Sigmoid colon (tissue), 4 donors: ENCODE measurements at regions not wholly inside any gene's neighbourhood (a gene's known extent, or its start where the extent isn't known, plus 50 kb on each side); places are given as distances from the start of the nearest gene placed in this dataset.

Experiments used
- POLR2A ChIP-seq, 2 donors: fragments of 450-650 bp; IDR thresholded peaks; one replicate each; pipeline ENCODE4 v1.6.1; 2016; ENCODE audit warnings: antibody characterized with exemption in 2 of 2, mild to moderate bottlenecking in 2 of 2, moderate library complexity in 2 of 2
- POLR2AphosphoS5 ChIP-seq, 4 donors: sonication (generic); formaldehyde crosslinking; IDR thresholded peaks; one replicate each; pipeline ENCODE4 v1.6.1; 2017; ENCODE audit warnings: antibody characterized with exemption in 4 of 4
- TF ChIP-seq, protein P1 (sequence below), 4 experiments: fragments of 450-650 bp in 3 of 4; fragments of 200-600 bp in 1 of 4; IDR thresholded peaks; one replicate each; pipeline ENCODE4 v1.5.1; 2016 to 2019; ENCODE audit warnings: antibody characterized with exemption in 4 of 4, mild to moderate bottlenecking in 3 of 4, moderate library complexity in 2 of 4

DNA sequence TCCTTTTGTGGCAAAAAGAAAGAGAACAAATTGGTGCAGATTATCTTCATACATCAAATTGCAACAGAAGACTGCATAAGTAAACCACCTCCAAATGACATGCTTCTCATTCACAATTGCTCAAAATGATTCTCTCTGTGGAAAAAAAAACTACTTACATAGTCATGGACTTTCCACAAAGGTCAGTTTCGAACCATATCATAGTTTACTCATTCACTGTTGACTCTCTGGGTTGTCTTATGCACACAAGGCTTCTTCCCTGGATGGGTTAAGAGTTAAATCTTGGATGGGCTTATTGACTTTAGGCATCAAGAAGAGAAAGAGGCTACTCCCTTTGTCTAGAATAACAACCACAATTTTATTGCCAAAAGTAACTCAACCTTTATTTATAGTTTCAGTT lies 91.3 kb upstream of the RAB27B start:
- TF ChIP-seq, protein P1, sequence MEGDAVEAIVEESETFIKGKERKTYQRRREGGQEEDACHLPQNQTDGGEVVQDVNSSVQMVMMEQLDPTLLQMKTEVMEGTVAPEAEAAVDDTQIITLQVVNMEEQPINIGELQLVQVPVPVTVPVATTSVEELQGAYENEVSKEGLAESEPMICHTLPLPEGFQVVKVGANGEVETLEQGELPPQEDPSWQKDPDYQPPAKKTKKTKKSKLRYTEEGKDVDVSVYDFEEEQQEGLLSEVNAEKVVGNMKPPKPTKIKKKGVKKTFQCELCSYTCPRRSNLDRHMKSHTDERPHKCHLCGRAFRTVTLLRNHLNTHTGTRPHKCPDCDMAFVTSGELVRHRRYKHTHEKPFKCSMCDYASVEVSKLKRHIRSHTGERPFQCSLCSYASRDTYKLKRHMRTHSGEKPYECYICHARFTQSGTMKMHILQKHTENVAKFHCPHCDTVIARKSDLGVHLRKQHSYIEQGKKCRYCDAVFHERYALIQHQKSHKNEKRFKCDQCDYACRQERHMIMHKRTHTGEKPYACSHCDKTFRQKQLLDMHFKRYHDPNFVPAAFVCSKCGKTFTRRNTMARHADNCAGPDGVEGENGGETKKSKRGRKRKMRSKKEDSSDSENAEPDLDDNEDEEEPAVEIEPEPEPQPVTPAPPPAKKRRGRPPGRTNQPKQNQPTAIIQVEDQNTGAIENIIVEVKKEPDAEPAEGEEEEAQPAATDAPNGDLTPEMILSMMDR (IDR thresholded peaks at IDR 0.05), result no peak
- no peak for TF ChIP-seq POLR2A (IDR thresholded peaks at IDR 0.05)
- TF ChIP-seq POLR2AphosphoS5 (IDR thresholded peaks at IDR 0.05), result no peak
